Trophoblast cell (in vitro differentiated cells and primary cell): ENCODE measurements at regions not wholly inside any gene's neighbourhood (a gene's known extent, or its start where the extent isn't known, plus 50 kb on each side); places are given as distances from the start of the nearest gene placed in this dataset.

Experiments used
- DNase-seq, 2 donors: peaks; one replicate each; pipeline ENCODE4 v3.0.0-alpha.2; 2016
- H2AFZ ChIP-seq: 2 replicates; pipeline ENCODE4 v1.6.1; 2013; ENCODE audit warnings: low read length, moderate library complexity, mild to moderate bottlenecking; ENCODE audit not compliant: insufficient read depth, poor library complexity
- H2AK5ac ChIP-seq: 2 replicates; pipeline ENCODE4 v1.6.1; 2013; ENCODE audit warnings: mild to moderate bottlenecking, low read length
- H2BK120ac ChIP-seq: 2 replicates; pipeline ENCODE4 v1.6.1; 2013; ENCODE audit warnings: low read length, mild to moderate bottlenecking, moderate library complexity; ENCODE audit not compliant: insufficient read depth, poor library complexity
- H2BK12ac ChIP-seq: 2 replicates; pipeline ENCODE4 v1.6.1; 2013; ENCODE audit warnings: mild to moderate bottlenecking, low read length, moderate library complexity
- H2BK5ac ChIP-seq: 2 replicates; pipeline ENCODE4 v1.6.1; 2013; ENCODE audit warnings: low read length, low read depth, moderate library complexity, mild to moderate bottlenecking; ENCODE audit not compliant: poor library complexity
- H3K14ac ChIP-seq: 2 replicates; pipeline ENCODE4 v1.6.1; 2013; ENCODE audit warnings: mild to moderate bottlenecking, low read length
- H3K18ac ChIP-seq: 2 replicates; pipeline ENCODE4 v1.6.1; 2013; ENCODE audit warnings: mild to moderate bottlenecking, low read length
- H3K23ac ChIP-seq: 2 replicates; pipeline ENCODE4 v1.6.1; 2013; ENCODE audit warnings: low read length
- H3K27ac ChIP-seq: 2 replicates; pipeline ENCODE4 v1.5.1; 2013; ENCODE audit warnings: low read depth, mild to moderate bottlenecking, inconsistent platforms, low read length, moderate library complexity
- H3K27me3 ChIP-seq: 2 replicates; pipeline ENCODE4 v1.6.1; 2013; ENCODE audit warnings: inconsistent platforms, mild to moderate bottlenecking, low read length, moderate library complexity; ENCODE audit not compliant: insufficient read depth
- H3K36me3 ChIP-seq, 2 experiments: 1 replicate in 1 of 2; 2 replicates in 1 of 2; pipeline ENCODE4 v1.6.1; 2013; ENCODE audit warnings: low read length in 2 of 2, mild to moderate bottlenecking in 2 of 2, moderate library complexity in 1 of 2; ENCODE audit not compliant: insufficient read depth in 2 of 2, control insufficient read depth in 1 of 2
- H3K4ac ChIP-seq: 2 replicates; pipeline ENCODE4 v1.6.1; 2013; ENCODE audit warnings: low read depth, mild to moderate bottlenecking, low read length, moderate library complexity
- H3K4me1 ChIP-seq, 2 experiments: 1 replicate in 1 of 2; 2 replicates in 1 of 2; pipeline ENCODE4 v1.6.1; 2013; ENCODE audit warnings: low read length in 2 of 2, mild to moderate bottlenecking in 2 of 2, moderate library complexity in 1 of 2; ENCODE audit not compliant: insufficient read depth in 2 of 2, control insufficient read depth in 1 of 2
- H3K4me2 ChIP-seq: 2 replicates; pipeline ENCODE4 v1.6.1; 2013; ENCODE audit warnings: inconsistent platforms, mild to moderate bottlenecking, low read length, moderate library complexity
- H3K4me3 ChIP-seq: 2 replicates; pipeline ENCODE4 v1.5.1; 2013; ENCODE audit warnings: mild to moderate bottlenecking, low read depth, low read length, inconsistent platforms
- H3K79me1 ChIP-seq: one replicate; pipeline ENCODE4 v1.6.1; 2013; ENCODE audit warnings: low read length
- H3K79me2 ChIP-seq: 2 replicates; pipeline ENCODE4 v1.6.1; 2013; ENCODE audit warnings: low read length, mild to moderate bottlenecking; ENCODE audit not compliant: control insufficient read depth, insufficient read depth, poor library complexity
- H3K9ac ChIP-seq: 2 replicates; pipeline ENCODE4 v1.6.1; 2013; ENCODE audit warnings: mild to moderate bottlenecking, low read length
- H3K9me3 ChIP-seq: 2 replicates; pipeline ENCODE4 v1.6.1; 2013; ENCODE audit warnings: low read depth, mild to moderate bottlenecking, control low read depth, inconsistent platforms, low read length; ENCODE audit not compliant: insufficient read depth
- H4K12ac ChIP-seq: 2 replicates; pipeline ENCODE4 v1.6.1; 2013; ENCODE audit warnings: low read depth, mild to moderate bottlenecking, low read length, moderate library complexity
- H4K8ac ChIP-seq: 2 replicates; pipeline ENCODE4 v1.6.1; 2013; ENCODE audit warnings: low read depth, mild to moderate bottlenecking, low read length, moderate library complexity
- H4K91ac ChIP-seq: one replicate; pipeline ENCODE4 v1.6.1; 2013; ENCODE audit warnings: low read depth, mild to moderate bottlenecking, low read length, moderate library complexity
- WGBS: extraction: QIAGEN DNeasy Blood & Tissue Kit; methylation state at CpG from one replicate; pipeline ENCODE4 v1.1.7; 2013; ENCODE audit warnings: missing lambda C conversion rate; ENCODE audit not compliant: insufficient read length, insufficient coverage; ENCODE audit errors: extremely low coverage; 5-methylcytosine and 5-hydroxymethylcytosine counted together

DNA sequence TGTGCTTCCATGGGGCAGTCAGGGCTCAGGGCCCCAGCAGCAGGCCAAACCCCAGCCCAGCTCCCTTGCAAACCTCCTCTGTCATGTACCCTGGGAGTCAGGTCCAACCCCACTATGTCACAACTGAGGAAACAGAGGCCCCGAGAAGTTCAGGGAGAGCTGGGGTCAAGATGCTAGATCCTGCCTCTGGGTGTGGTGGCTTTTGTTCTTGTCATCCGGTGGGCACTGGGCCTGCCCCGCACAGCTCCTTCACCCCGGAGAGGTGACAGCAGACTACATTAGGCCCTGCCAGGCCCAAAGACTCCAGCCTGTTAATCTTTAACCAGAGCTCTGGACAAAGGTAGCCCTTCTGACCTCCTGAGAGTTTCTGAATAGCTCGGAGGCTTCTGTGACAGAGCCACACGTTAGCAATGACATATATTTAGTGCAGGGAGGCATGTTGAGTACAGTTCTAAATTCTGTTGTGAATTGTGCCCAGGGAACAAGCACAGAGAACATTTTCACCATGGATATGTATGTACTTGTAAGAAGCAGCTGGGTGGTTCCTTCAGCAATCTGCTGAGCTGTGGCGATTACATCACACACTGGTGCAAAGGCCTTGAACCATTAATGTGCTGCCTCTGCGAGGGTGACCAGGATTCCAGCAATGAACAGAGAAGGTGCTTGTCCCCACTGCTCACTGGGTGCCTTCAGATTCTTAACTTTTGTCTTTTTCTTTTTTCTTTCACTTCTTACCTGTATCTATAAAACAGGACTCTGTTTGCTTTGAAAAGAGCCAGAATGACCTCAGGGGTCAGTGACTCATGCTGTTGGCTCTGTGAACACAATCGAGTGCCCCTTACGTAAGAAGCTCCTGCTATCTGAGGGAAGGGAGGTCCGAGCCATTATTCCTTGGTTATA is 102.8 kb downstream of the RHOU start:
- peaks cover 3% of the 10 kb centered on the region for H3K9me3 ChIP-seq

DNA sequence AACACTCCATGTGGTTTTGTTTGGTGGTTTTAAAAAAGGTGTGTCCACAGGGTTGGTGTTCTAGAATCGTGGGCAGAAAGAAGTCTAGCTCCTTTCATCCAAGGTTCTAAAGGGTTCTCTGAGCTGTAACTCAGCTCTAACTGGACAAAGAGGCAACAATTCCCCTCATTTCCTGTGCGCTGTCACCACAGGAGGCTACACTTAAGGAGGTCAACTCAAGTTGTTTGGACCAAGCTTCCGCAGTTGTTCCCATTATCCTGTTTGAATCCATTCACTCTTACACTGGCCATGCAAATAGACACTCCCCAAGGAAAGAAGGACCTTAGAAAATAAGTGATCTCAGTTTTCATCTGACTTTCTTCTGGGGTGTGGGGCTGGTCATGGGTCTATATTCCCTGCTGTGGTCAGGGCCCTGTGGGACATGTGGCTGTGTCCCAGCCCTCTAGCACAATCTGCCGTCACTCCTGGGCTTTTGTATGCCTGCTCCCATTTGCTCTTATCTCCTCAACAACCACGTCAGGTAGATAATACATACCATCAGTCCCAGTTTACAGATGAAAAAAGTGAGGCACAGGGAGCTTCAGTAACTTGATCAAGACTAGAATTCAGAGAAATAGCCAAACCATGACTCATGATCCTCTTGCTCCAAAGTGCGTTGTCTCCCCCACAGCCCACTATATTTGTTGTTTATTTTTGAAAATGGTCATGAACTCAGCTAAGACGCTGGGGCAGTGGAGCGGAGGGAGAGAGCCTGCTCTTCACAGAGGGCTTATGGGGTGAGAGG is 103.6 kb downstream of the RHOU start:
- Histone ChIP-seq H4K12ac (no peak overlapping the region), H3K79me2 (peaks cover 9% of the 10 kb centered on the region), H3K27ac (peak overlapping the region; percentile 97), H3K79me1 (peaks cover 45% of the 10 kb centered on the region), H2BK12ac (peak overlapping the region; percentile 89), H3K4me2 (no peak overlapping the region), H3K27me3 (peaks cover 3% of the 10 kb centered on the region), H3K14ac (peak overlapping the region; percentile 85), H3K9me3 (peaks cover 3% of the 10 kb centered on the region), H2AFZ (peak overlapping the region; percentile 21), H2BK120ac (peak overlapping the region; percentile 97), H3K9ac (no peak overlapping the region), H3K36me3 (peaks cover 0 to 3% of the 10 kb centered on the region in 2 experiments), H3K23ac (no peak overlapping the region), H2AK5ac (peak overlapping the region; percentile 55), H3K4me3 (no peak overlapping the region), H2BK5ac (peak overlapping the region; percentile 99), H4K91ac (peak overlapping the region; percentile 58), H3K4me1 (peaks cover 27 to 42% of the 10 kb centered on the region in 2 experiments), H3K4ac (peak overlapping the region; percentile 3), H4K8ac (peak overlapping the region; percentile 66), H3K18ac (peak overlapping the region; percentile 2)
- WGBS = no CpG with 5 or more reads among the region's 8 CpGs
- peak; percentile 86 to 93 for DNase-seq

More for the DNA sequence above, 102.8 kb downstream of the RHOU start:
- H4K12ac ChIP-seq = peak overlapping the region; percentile 33
- no CpG with 5 or more reads among the region's 11 CpGs for WGBS
- H2AK5ac ChIP-seq = peak overlapping the region; percentile 87
- peak overlapping the region; percentile 95 for H3K14ac ChIP-seq
- H3K79me2 ChIP-seq = peaks cover 9% of the 10 kb centered on the region
- H3K4me1 ChIP-seq = peaks cover 27 to 42% of the 10 kb centered on the region in 2 experiments
- H4K91ac ChIP-seq = peak overlapping the region; percentile 99
- peak overlapping the region; percentile 94 for H2BK12ac ChIP-seq
- H3K36me3 ChIP-seq = peaks cover 0 to 3% of the 10 kb centered on the region in 2 experiments
- peak overlapping the region; percentile 22 for H3K4me2 ChIP-seq
- DNase-seq = peak; percentile 96 to 99
- peak overlapping the region; percentile 99 for H3K18ac ChIP-seq
- H3K4ac ChIP-seq = peak overlapping the region; percentile 90
- H3K23ac ChIP-seq = no peak overlapping the region
- H2BK5ac ChIP-seq = peak overlapping the region; percentile 92
- peaks cover 45% of the 10 kb centered on the region for H3K79me1 ChIP-seq
- peak overlapping the region; percentile 80 for H2AFZ ChIP-seq
- H3K27ac ChIP-seq = peak overlapping the region; percentile 97
- peak overlapping the region; percentile 86 for H4K8ac ChIP-seq
- H3K9ac ChIP-seq = peak overlapping the region; percentile 43
- H2BK120ac ChIP-seq = peak overlapping the region; percentile 97
- H3K27me3 ChIP-seq = no peaks in the 10 kb centered on the region
- H3K4me3 ChIP-seq = no peak overlapping the region

GRCh38 chr1:228839656-228840055 is 104.4 kb downstream of the RHOU start:
- peak overlapping the region; percentile 85 for H3K14ac ChIP-seq
- H3K27me3 ChIP-seq = peaks cover 3% of the 10 kb centered on the region
- H3K23ac ChIP-seq = no peak overlapping the region
- H3K4me3 ChIP-seq = no peak overlapping the region
- H3K36me3 ChIP-seq = peaks cover 0 to 3% of the 10 kb centered on the region in 2 experiments
- peak overlapping the region; percentile 99 for H2BK5ac ChIP-seq
- peaks cover 27 to 42% of the 10 kb centered on the region in 2 experiments for H3K4me1 ChIP-seq
- H3K9me3 ChIP-seq = peaks cover 3% of the 10 kb centered on the region
- no peak overlapping the region for H3K9ac ChIP-seq
- H3K4ac ChIP-seq = peak overlapping the region; percentile 3
- no peak overlapping the region for H4K12ac ChIP-seq
- peak overlapping the region; percentile 62 for H3K27ac ChIP-seq
- peak overlapping the region; percentile 4 for H4K8ac ChIP-seq
- peaks cover 9% of the 10 kb centered on the region for H3K79me2 ChIP-seq
- peaks cover 41% of the 10 kb centered on the region for H3K79me1 ChIP-seq
- H4K91ac ChIP-seq = peak overlapping the region; percentile 58
- peak overlapping the region; percentile 2 for H3K18ac ChIP-seq
- peak overlapping the region; percentile 89 for H2BK12ac ChIP-seq
- peak overlapping the region; percentile 31 for H2AK5ac ChIP-seq
- no peak overlapping the region for H3K4me2 ChIP-seq
- H2BK120ac ChIP-seq = peak overlapping the region; percentile 97
- WGBS = no CpG with 5 or more reads among the region's 6 CpGs
- DNase-seq = peak; percentile 22 to 59
- no peak overlapping the region for H2AFZ ChIP-seq

DNA sequence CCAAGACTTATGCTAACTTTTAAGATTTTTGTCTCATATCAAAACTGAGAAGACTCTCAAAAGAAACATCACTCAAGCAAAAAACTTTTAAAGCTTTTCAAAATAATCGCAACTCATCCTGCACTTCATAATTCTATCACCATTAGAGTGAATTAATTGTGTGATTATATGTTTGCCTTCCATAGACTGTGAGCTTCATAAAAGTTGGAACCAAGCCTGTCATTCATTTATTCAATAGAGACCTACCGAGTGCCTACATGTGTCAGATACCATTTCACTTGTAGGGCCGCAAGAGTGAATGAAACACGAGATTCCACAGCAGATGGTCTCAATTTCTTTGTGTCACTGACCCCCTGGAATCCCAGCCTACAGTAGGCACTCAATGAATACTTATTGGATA is 106.4 kb downstream of the RHOU start:
- Histone ChIP-seq H3K4ac (peak overlapping the region; percentile 25), H3K4me3 (no peak overlapping the region), H4K8ac (peak overlapping the region; percentile 4), H2BK120ac (peak overlapping the region; percentile 86), H3K4me1 (peaks cover 23 to 35% of the 10 kb centered on the region in 2 experiments), H3K14ac (peak overlapping the region; percentile 38), H2AFZ (no peak overlapping the region), H3K27ac (peak overlapping the region; percentile 86), H3K4me2 (no peak overlapping the region), H3K79me1 (peaks cover 38% of the 10 kb centered on the region), H3K27me3 (peaks cover 3% of the 10 kb centered on the region), H4K91ac (peak overlapping the region; percentile 75), H3K9ac (no peak overlapping the region), H3K79me2 (peaks cover 9% of the 10 kb centered on the region), H2BK5ac (peak overlapping the region; percentile 80), H3K9me3 (peaks cover 3% of the 10 kb centered on the region), H4K12ac (no peak overlapping the region), H3K36me3 (peaks cover 0 to 3% of the 10 kb centered on the region in 2 experiments), H3K23ac (no peak overlapping the region), H3K18ac (no peak overlapping the region), H2AK5ac (peak overlapping the region; percentile 60), H2BK12ac (peak overlapping the region; percentile 86)
- no CpG with 5 or more reads among the region's 4 CpGs for WGBS
- DNase-seq = no peak
